Adrenal gland (tissue), 5 donors: ENCODE measurements at regions not wholly inside any gene's neighbourhood (a gene's known extent, or its start where the extent isn't known, plus 50 kb on each side); places are given as distances from the start of the nearest gene placed in this dataset.

Source experiments
- CTCF ChIP-seq, 6 experiments: fragments of 450-650 bp in 4 of 6; fragments of 200-600 bp in 2 of 6; sonication (generic) in 1 of 6; IDR thresholded peaks; 1 replicate in 5 of 6; 2 replicates in 1 of 6; pipeline versions ENCODE4 v1.5.1 to v1.8.0; 2016 to 2021; ENCODE audit warnings: antibody characterized with exemption in 6 of 6, mild to moderate bottlenecking in 2 of 6, moderate library complexity in 1 of 6
- POLR2A ChIP-seq, 2 donors: fragments of 450-650 bp; IDR thresholded peaks; one replicate each; pipeline ENCODE4 v1.6.1; 2017; ENCODE audit warnings: antibody characterized with exemption in 2 of 2, mild to moderate bottlenecking in 2 of 2, moderate library complexity in 1 of 2
- donor health status: DM: no; HTN: no; CAD: no.

DNA sequence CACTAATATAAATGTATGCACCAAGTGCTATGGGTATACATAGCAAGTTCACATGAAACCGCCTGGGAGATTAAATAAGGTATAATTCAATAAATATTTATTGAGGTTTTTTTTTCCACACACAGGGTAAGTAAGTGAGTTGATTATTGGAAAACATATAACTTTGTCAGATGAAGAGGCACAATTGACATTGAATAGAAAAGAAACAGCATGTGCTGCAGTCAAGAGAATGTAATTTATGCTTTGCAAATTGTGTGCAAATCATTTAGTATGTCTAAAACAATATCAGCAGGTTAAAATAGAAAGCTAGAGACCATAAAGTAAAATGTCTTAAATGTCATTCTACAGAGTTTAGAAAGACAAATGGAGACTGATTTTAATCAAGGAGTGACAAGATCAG lies 560.0 kb downstream of the AMY1C start:
- TF ChIP-seq CTCF (IDR thresholded peaks at IDR 0.05) (no peak), POLR2A (IDR thresholded peaks at IDR 0.05) (no peak)
